ENCODE measurements at regions not wholly inside any gene's neighbourhood (a gene's known extent, or its start where the extent isn't known, plus 50 kb on each side); places are given as distances from the start of the nearest gene placed in this dataset.

GRCh38 chr12:98319716-98320425 is 195.5 kb upstream of the TMPO start:
- Histone ChIP-seq H3K4me3 (ENCODE audit: low read length) (no peak overlapping the region), H3K79me2 (ENCODE audit: low read length) (no peaks in the 10 kb centered on the region), H3K9me3 (ENCODE audit: insufficient read depth, low read length) (no peaks in the 10 kb centered on the region), H3K4me2 (ENCODE audit: low read length) (no peak overlapping the region), H4K20me1 (ENCODE audit: insufficient read depth, low read length) (no peaks in the 10 kb centered on the region), H2AFZ (ENCODE audit: low read depth, low read length) (no peak overlapping the region), H3K36me3 (replicated peaks; ENCODE audit: low read depth, low read length) (no peaks in the 10 kb centered on the region), H3K9ac (ENCODE audit: low read length) (no peak overlapping the region), H3K27me3 (ENCODE audit: low read depth, low read length) (peaks cover 12% of the 10 kb centered on the region), H3K27ac (ENCODE audit: low read length) (no peak overlapping the region), H3K4me1 (ENCODE audit: low read length) (no peaks in the 10 kb centered on the region)
- TF ChIP-seq EZH2phosphoT487 (IDR thresholded peaks at IDR 0.05; ENCODE audit: low read depth): no peak
- TF ChIP-seq, protein P1, sequence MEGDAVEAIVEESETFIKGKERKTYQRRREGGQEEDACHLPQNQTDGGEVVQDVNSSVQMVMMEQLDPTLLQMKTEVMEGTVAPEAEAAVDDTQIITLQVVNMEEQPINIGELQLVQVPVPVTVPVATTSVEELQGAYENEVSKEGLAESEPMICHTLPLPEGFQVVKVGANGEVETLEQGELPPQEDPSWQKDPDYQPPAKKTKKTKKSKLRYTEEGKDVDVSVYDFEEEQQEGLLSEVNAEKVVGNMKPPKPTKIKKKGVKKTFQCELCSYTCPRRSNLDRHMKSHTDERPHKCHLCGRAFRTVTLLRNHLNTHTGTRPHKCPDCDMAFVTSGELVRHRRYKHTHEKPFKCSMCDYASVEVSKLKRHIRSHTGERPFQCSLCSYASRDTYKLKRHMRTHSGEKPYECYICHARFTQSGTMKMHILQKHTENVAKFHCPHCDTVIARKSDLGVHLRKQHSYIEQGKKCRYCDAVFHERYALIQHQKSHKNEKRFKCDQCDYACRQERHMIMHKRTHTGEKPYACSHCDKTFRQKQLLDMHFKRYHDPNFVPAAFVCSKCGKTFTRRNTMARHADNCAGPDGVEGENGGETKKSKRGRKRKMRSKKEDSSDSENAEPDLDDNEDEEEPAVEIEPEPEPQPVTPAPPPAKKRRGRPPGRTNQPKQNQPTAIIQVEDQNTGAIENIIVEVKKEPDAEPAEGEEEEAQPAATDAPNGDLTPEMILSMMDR (IDR thresholded peaks at IDR 0.05; ENCODE audit: low read depth, low read length): no peak

DNA sequence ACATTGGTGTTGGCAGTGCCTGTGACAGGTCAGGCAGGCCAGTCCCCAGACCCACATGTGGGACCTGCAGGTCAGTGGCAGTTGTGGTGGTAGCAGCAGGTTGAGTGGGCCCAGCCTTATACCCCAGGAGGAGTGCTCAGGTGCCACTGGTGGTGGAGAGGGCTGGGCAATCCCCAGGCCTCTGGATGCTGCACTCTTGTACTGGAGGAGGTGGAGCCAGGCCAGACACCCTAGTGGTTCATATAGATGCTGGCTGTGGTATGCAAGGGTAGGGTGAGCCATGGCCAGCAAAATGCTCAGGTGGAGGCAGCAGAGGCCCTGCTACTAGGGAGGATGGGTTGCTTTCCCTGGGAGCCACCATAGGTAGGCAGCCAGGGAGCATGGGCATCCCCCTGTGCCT is 190.4 kb upstream of the TMPO start:
- no peaks in the 10 kb centered on the region for H4K20me1 ChIP-seq (ENCODE audit: insufficient read depth, low read length)
- H3K27me3 ChIP-seq (ENCODE audit: low read depth, low read length): peaks cover 8% of the 10 kb centered on the region
- no peak overlapping the region for H3K9ac ChIP-seq (ENCODE audit: low read length)
- no peaks in the 10 kb centered on the region for H3K4me1 ChIP-seq (ENCODE audit: low read length)
- H3K4me3 ChIP-seq (ENCODE audit: low read length): no peak overlapping the region
- H3K27ac ChIP-seq (ENCODE audit: low read length): no peak overlapping the region
- H3K79me2 ChIP-seq (ENCODE audit: low read length): no peaks in the 10 kb centered on the region
- no peaks in the 10 kb centered on the region for H3K36me3 ChIP-seq (replicated peaks; ENCODE audit: low read depth, low read length)
- no peak overlapping the region for H2AFZ ChIP-seq (ENCODE audit: low read depth, low read length)
- H3K4me2 ChIP-seq (ENCODE audit: low read length): no peak overlapping the region
- H3K9me3 ChIP-seq (ENCODE audit: insufficient read depth, low read length): no peaks in the 10 kb centered on the region
- TF ChIP-seq EZH2phosphoT487 (IDR thresholded peaks at IDR 0.05; ENCODE audit: low read depth): no peak
- TF ChIP-seq, protein P1 (IDR thresholded peaks at IDR 0.05; ENCODE audit: low read depth, low read length): no peak

DNA sequence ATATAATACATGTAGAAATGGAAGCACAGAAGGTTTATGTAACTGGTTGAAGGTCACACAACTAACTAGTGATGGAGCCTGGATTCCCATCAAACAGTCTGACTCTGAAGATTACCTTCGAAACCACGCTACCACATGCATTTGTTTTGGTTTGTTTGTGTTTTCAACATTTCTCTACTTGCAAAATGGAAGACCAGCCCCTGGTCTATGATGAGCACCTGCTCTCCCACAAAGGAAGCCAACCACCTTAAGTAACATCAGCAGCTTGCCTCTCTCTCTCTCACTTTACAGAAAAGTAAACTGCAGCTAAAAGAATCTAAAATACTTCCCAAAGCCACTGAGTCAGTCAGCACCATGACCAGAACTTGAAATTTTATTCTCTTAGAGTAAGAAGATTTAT is 186.9 kb upstream of the TMPO start:
- Histone ChIP-seq H3K27ac (ENCODE audit: low read length) (no peak overlapping the region), H3K4me3 (ENCODE audit: low read length) (no peak overlapping the region), H3K79me2 (ENCODE audit: low read length) (no peaks in the 10 kb centered on the region), H4K20me1 (ENCODE audit: insufficient read depth, low read length) (no peaks in the 10 kb centered on the region), H3K9me3 (ENCODE audit: insufficient read depth, low read length) (no peaks in the 10 kb centered on the region), H3K4me2 (ENCODE audit: low read length) (no peak overlapping the region), H2AFZ (ENCODE audit: low read depth, low read length) (no peak overlapping the region), H3K4me1 (ENCODE audit: low read length) (peaks cover 8% of the 10 kb centered on the region), H3K27me3 (ENCODE audit: low read depth, low read length) (peaks cover 18% of the 10 kb centered on the region), H3K36me3 (replicated peaks; ENCODE audit: low read depth, low read length) (no peaks in the 10 kb centered on the region), H3K9ac (ENCODE audit: low read length) (no peak overlapping the region)
- no peak for TF ChIP-seq EZH2phosphoT487 (IDR thresholded peaks at IDR 0.05; ENCODE audit: low read depth)
- TF ChIP-seq, protein P1 (IDR thresholded peaks at IDR 0.05; ENCODE audit: low read depth, low read length): no peak

DNA sequence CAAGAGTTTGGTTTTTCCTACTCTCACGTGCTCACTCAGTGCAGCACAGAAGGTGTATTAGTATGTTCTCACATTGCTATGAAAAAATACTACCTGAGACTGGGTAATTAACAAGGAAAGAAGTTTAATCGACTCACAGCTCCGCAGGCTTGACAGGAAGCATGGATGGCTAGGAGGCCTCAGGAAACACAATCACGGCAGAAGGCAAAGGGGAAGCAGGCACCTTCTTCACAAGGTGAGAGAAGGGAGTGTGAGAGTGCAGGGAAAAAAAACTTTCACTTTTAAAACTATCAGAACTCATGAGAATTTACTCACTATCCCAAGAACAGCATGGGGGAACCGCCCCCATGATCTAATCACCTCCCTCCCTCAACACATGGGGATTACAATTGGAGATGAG is 185.8 kb upstream of the TMPO start:
- no peak for TF ChIP-seq EZH2phosphoT487 (IDR thresholded peaks at IDR 0.05; ENCODE audit: low read depth)
- TF ChIP-seq, protein P1 (IDR thresholded peaks at IDR 0.05; ENCODE audit: low read depth, low read length): no peak
- Histone ChIP-seq H2AFZ (ENCODE audit: low read depth, low read length) (no peak overlapping the region), H3K4me1 (ENCODE audit: low read length) (peaks cover 8% of the 10 kb centered on the region), H3K4me3 (ENCODE audit: low read length) (no peak overlapping the region), H3K9me3 (ENCODE audit: insufficient read depth, low read length) (no peaks in the 10 kb centered on the region), H3K4me2 (ENCODE audit: low read length) (no peak overlapping the region), H3K27ac (ENCODE audit: low read length) (no peak overlapping the region), H3K9ac (ENCODE audit: low read length) (no peak overlapping the region), H4K20me1 (ENCODE audit: insufficient read depth, low read length) (no peaks in the 10 kb centered on the region), H3K36me3 (replicated peaks; ENCODE audit: low read depth, low read length) (no peaks in the 10 kb centered on the region), H3K27me3 (ENCODE audit: low read depth, low read length) (peaks cover 18% of the 10 kb centered on the region), H3K79me2 (ENCODE audit: low read length) (no peaks in the 10 kb centered on the region)

All from OCI-LY3 (cell line).